K562 (cell line): ENCODE measurements at regions not wholly inside any gene's neighbourhood (a gene's known extent, or its start where the extent isn't known, plus 50 kb on each side); places are given as distances from the start of the nearest gene placed in this dataset.

ENCODE experiments used
- ATAC-seq: fragments of 200-7000 bp; cut with Tn5 transposase; 3 replicates; pipeline ENCODE4 v1.9.1; 2020; ENCODE audit warnings: moderate library complexity
- BruUV-seq: library from RNA; stranded (reverse); fragments of 400-500 nt; replicated peaks from 2 replicates; lab custom pipeline; 2021; lab: Mats Ljungman, UMichigan
- CTCF ChIA-PET: fragments of 300-600 bp; formaldehyde crosslinking; extraction: SDS; loops from one replicate; lab custom pipeline; 2021; ENCODE audit warnings: low intra/inter-chr PET ratio; lab: Yijun Ruan, JAX
- POLR2A ChIA-PET: fragments of 300-600, 350-650 bp; sonication (Branson Sonifier 250); formaldehyde crosslinking; extraction: SDS; loops from one replicate; lab custom pipeline; 2021; ENCODE audit warnings: antibody characterized with exemption, inconsistent platforms; lab: Yijun Ruan, JAX
- DNase-seq, 4 experiments: peaks; one replicate each; pipeline versions ENCODE4 v3.0.0 to v3.0.0-alpha.2; 2011 to 2018; ENCODE audit warnings: low spot score in 3 of 4, mixed read lengths in 3 of 4; ENCODE audit errors: extremely low read depth in 1 of 4
- FAIRE-seq: peaks from 2 replicates; lab custom pipeline; 2011; peaks lifted over from hg19 to GRCh38; lab: Jason Lieb, UNC
- H2AFZ ChIP-seq: 2 replicates; pipeline ENCODE4 v1.6.0; 2011; ENCODE audit warnings: low read depth, low read length, control low read depth, inconsistent platforms
- H3K27ac ChIP-seq: fragments of 200-600 bp; 3 replicates; pipeline ENCODE4 v1.8.0; 2011; ENCODE audit warnings: low read depth, mild to moderate bottlenecking, control low read depth, inconsistent platforms, low read length, moderate library complexity, mixed read lengths; ENCODE audit errors: extremely low read depth
- H3K27me3 ChIP-seq, 2 experiments: fragments of 300-600 bp in 1 of 2; 2 replicates in 1 of 2; 3 replicates in 1 of 2; pipeline versions ENCODE4 v1.6.0 to v1.8.0; 2011; ENCODE audit warnings: inconsistent platforms in 2 of 2, low read length in 2 of 2, mild to moderate bottlenecking in 1 of 2, mixed read lengths in 1 of 2, moderate library complexity in 1 of 2; ENCODE audit not compliant: control insufficient read depth in 2 of 2, insufficient read depth in 2 of 2
- H3K36me3 ChIP-seq: fragments of 300-600 bp; 3 replicates; pipeline ENCODE4 v1.8.0; 2011; ENCODE audit warnings: mild to moderate bottlenecking, low read length, inconsistent platforms; ENCODE audit not compliant: control insufficient read depth, insufficient read depth
- H3K4me1 ChIP-seq, 2 experiments: fragments of 200-600 bp in 1 of 2; replicated peaks in 1 of 2; 2 replicates in 1 of 2; 3 replicates in 1 of 2; pipeline versions ENCODE4 v1.5.1 to v1.8.0; 2011; ENCODE audit warnings: inconsistent platforms in 2 of 2, low read length in 2 of 2, mild to moderate bottlenecking in 1 of 2, mixed read lengths in 1 of 2, moderate library complexity in 1 of 2; ENCODE audit not compliant: control insufficient read depth in 2 of 2, insufficient read depth in 2 of 2
- H3K4me2 ChIP-seq: 2 replicates; pipeline ENCODE4 v1.6.1; 2011; ENCODE audit warnings: low read length, control low read depth, inconsistent platforms, mixed read lengths; ENCODE audit not compliant: insufficient read depth
- H3K4me3 ChIP-seq: fragments of 200-600 bp; sonication (generic), shearing (Covaris generic); 2 replicates; pipeline ENCODE4 v1.5.1; 2016; ENCODE audit warnings: control low read depth, inconsistent platforms
- H3K79me2 ChIP-seq: fragments of 200-600 bp; 3 replicates; pipeline ENCODE4 v1.8.0; 2011; ENCODE audit warnings: low read length, inconsistent platforms; ENCODE audit not compliant: control insufficient read depth, insufficient read depth
- H3K9ac ChIP-seq, 2 experiments: 2 replicates each; pipeline versions ENCODE4 v1.6.0 to v1.6.1; 2011; ENCODE audit warnings: low read depth in 2 of 2, low read length in 2 of 2, control low read depth in 1 of 2, inconsistent platforms in 1 of 2, mild to moderate bottlenecking in 1 of 2, mixed read lengths in 1 of 2; ENCODE audit not compliant: insufficient read depth in 1 of 2
- H3K9me1 ChIP-seq: one replicate; pipeline ENCODE4 v1.6.0; 2011; ENCODE audit warnings: inconsistent platforms, mild to moderate bottlenecking, low read length, moderate library complexity; ENCODE audit not compliant: control insufficient read depth, insufficient read depth
- H3K9me3 ChIP-seq: replicated peaks from 2 replicates; pipeline ENCODE4 v1.5.1; 2011; ENCODE audit warnings: low read depth, low read length, inconsistent platforms; ENCODE audit not compliant: control insufficient read depth, insufficient read depth
- H4K20me1 ChIP-seq: replicated peaks from 2 replicates; pipeline ENCODE4 v1.6.1; 2011; ENCODE audit warnings: low read length, inconsistent platforms, mixed read lengths; ENCODE audit not compliant: control insufficient read depth, insufficient read depth
- CHD1 ChIP-seq: fragments of 200-600 bp; sonication (generic); IDR thresholded peaks from one replicate; pipeline ENCODE4 v1.6.1; 2012; ENCODE audit warnings: mild to moderate bottlenecking, moderate library complexity, low read length, inconsistent platforms
- FOSL1 ChIP-seq: fragments of 200-800 bp; sonication (Bioruptor generic); conservative IDR thresholded peaks from 2 replicates; pipeline ENCODE4 v1.6.1; 2016; ENCODE audit warnings: missing genetic modification characterization, missing compliant biosample characterization
- HDAC2 ChIP-seq: fragments of 450-650 bp; IDR thresholded peaks from 2 replicates; pipeline ENCODE4 v1.6.1; 2016; ENCODE audit warnings: mild to moderate bottlenecking
- LCOR ChIP-seq: sonication (generic); formaldehyde crosslinking; IDR thresholded peaks from 2 replicates; pipeline ENCODE4 v1.8.0; 2022; ENCODE audit warnings: mild to moderate bottlenecking, missing genetic modification reagents
- NR2C2 ChIP-seq, 2 experiments: fragments of 200-800 bp in 1 of 2; sonication (Bioruptor generic) in 1 of 2; sonication (generic) in 1 of 2; formaldehyde crosslinking in 1 of 2; IDR thresholded peaks; 2 replicates each; pipeline versions ENCODE4 v1.6.1 to v1.8.0; 2016 to 2022; ENCODE audit warnings: mild to moderate bottlenecking in 1 of 2, missing compliant biosample characterization in 1 of 2, missing genetic modification characterization in 1 of 2, missing genetic modification reagents in 1 of 2
- PTTG1 ChIP-seq: fragments of 450-650 bp; IDR thresholded peaks from 2 replicates; pipeline ENCODE4 v1.6.1; 2016; ENCODE audit warnings: low read depth, mild to moderate bottlenecking, missing genetic modification characterization, missing compliant biosample characterization
- RAD51 ChIP-seq: fragments of 450-650 bp; IDR thresholded peaks from 2 replicates; pipeline ENCODE4 v1.7.1; 2016; ENCODE audit warnings: low read depth, mild to moderate bottlenecking, borderline replicate concordance
- RFX7 ChIP-seq: fragments of 250-450 bp; sonication (Bioruptor Pico); IDR thresholded peaks from 2 replicates; pipeline ENCODE4 v1.5.1; 2021; ENCODE audit warnings: mild to moderate bottlenecking
- SRSF7 ChIP-seq: fragments of 200-400 bp; formaldehyde crosslinking; optimal IDR thresholded peaks from 2 replicates; pipeline ENCODE3; 2017; ENCODE audit warnings: mild to moderate bottlenecking, low read depth, low read length
- ZBTB1 ChIP-seq: sonication (generic); formaldehyde crosslinking; IDR thresholded peaks from 2 replicates; pipeline ENCODE4 v1.8.1; 2023; ENCODE audit warnings: missing genetic modification reagents, low read depth, mild to moderate bottlenecking, borderline replicate concordance
- ZKSCAN3 ChIP-seq: fragments of 250-450 bp; sonication (Bioruptor Pico); IDR thresholded peaks from 2 replicates; pipeline ENCODE4 v1.4.0; 2020
- ZNF57 ChIP-seq: fragments of 450-650 bp; formaldehyde crosslinking; IDR thresholded peaks from 2 replicates; pipeline ENCODE4 v1.4.0; 2020; ENCODE audit warnings: mild to moderate bottlenecking, moderate library complexity
- WGBS: fragments of 100-300 bp; shearing (Covaris generic); methylation state at CpG from one replicate; pipeline ENCODE4 v1.1.6; 2016; ENCODE audit warnings: low coverage, mixed read lengths; ENCODE audit not compliant: insufficient coverage; ENCODE audit errors: missing lambda C conversion rate; 5-methylcytosine and 5-hydroxymethylcytosine counted together
- in situ Hi-C: fragments of 300-500 bp; cut with MboI; formaldehyde crosslinking; loops from 4 replicates; pipeline ENCODE4 v1.15.0; 2018; ENCODE audit warnings: inconsistent platforms, mixed read lengths
- intact Hi-C: fragments of 100-400 bp; cut with micrococcal nuclease; formaldehyde crosslinking; loops from 2 replicates; pipeline ENCODE4 v1.14.2; 2022
- TF ChIP-seq, protein P1 (sequence below): sonication (generic); formaldehyde crosslinking; IDR thresholded peaks from 2 replicates; pipeline ENCODE4 v1.8.1; 2022; ENCODE audit warnings: missing genetic modification reagents
- TF ChIP-seq, protein P2 (sequence below): fragments of 250-450 bp; sonication (Bioruptor Pico); IDR thresholded peaks from 2 replicates; pipeline ENCODE4 v1.5.0; 2021

DNA sequence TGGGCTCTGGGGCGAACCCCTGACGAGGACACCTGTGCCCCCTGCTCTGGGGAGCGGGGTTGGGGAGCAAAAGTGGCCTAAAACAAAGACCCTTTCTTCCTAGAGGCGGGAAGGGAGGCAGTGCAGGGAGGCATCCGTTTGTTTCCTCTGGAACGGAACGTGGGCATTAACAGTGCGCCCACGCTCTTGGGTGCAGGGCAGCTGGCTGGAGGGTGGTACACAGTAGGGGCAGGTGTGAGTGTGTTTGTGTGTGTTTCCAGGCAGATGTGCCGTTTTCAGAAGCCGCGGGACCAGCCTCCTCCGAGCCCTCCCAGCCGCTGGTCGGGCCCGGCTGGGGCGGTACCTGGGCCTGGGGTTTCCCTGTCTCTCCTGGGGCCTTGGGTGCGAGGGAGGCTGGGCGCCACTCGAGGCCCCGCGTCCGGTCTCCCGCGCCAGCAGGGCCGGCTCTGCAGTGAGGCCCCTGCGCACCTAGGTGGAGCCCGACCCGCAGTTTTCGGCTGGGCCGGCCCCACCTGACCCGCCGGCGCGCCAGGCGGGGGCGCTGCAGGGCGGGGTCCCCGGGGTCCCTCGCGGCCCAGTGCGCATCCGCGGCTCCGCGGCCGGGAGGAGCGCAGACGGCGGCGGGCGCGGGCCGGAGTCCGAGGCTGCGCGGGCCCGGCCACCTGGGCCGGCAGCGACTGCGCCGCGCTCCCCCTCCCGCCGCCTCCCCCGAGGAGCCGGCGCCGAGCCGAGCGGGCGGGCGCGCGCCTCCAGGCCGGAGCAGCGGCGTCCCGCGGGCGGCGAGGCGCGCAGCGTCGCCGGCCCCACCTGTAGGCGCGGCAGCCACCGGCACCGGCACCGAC is 1252.7 kb downstream of the BRD1 start:
- Histone ChIP-seq H3K27me3 (no peaks in the 10 kb centered on the region; a peak in 1 of 5 replicates), H3K4me2 (no peak overlapping the region)
- TF ChIP-seq SRSF7 (no peak), ZBTB1 (CRISPR knock-in tag) (no peak), RFX7 (CRISPR knock-in tag) (no peak)
- TF ChIP-seq, all 486 proteins: peak for 0
- Histone ChIP-seq H3K9me1 (no peaks in the 10 kb centered on the region), H2AFZ (no peak overlapping the region), H3K79me2 (no peaks in the 10 kb centered on the region), H3K9ac (no peak overlapping the region), H4K20me1 (no peaks in the 10 kb centered on the region), H3K27ac (no peak overlapping the region), H3K4me1 (no peaks in the 10 kb centered on the region), H3K4me3 (no peak overlapping the region), H3K36me3 (no peaks in the 10 kb centered on the region), H3K9me3 (no peaks in the 10 kb centered on the region)
- no peak for DNase-seq
- intact Hi-C loops = no loop called here
- POLR2A ChIA-PET = no interaction called here
- 36% methylated on average over 7 of the region's 92 CpGs for WGBS
- in situ Hi-C loops = no loop called here
- ATAC-seq = no peak
- CTCF ChIA-PET = no interaction called here
- no TSS peak for BruUV-seq
- no peak for FAIRE-seq

DNA sequence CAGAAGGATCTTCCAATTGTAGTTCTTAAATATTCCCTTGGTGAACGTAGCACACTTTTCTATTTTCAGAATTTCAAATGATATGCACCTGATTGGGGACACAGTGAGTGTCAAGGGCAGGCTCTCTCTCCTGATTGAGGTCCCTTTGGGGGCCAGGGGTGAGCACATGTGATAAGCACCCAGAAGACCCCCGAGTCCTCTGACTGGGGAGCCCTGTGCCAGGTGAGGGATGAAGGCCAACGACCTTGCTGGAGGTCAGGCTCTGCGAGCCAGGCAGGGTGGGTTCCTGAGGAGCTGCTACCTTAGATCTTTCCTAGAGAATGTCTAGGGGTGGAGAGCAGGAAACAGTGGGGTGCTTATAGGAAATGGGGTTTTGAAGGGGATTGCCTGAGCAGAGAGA is 1253.9 kb downstream of the BRD1 start:
- Histone ChIP-seq H3K9me1 (no peaks in the 10 kb centered on the region), H3K9ac (no peak overlapping the region), H3K4me2 (no peak overlapping the region), H3K9me3 (no peaks in the 10 kb centered on the region), H2AFZ (no peak overlapping the region), H3K4me1 (no peaks in the 10 kb centered on the region), H3K79me2 (no peaks in the 10 kb centered on the region), H3K27me3 (no peaks in the 10 kb centered on the region), H3K27ac (no peak overlapping the region), H3K4me3 (no peak overlapping the region), H3K36me3 (no peaks in the 10 kb centered on the region), H4K20me1 (no peaks in the 10 kb centered on the region)
- no peak for DNase-seq
- no TSS peak for BruUV-seq
- no peak for ATAC-seq
- intact Hi-C loops (no loop called here), in situ Hi-C loops (no loop called here)
- FAIRE-seq = no peak
- 9% methylated on average over 1 of the region's 4 CpGs for WGBS
- POLR2A ChIA-PET = no interaction called here
- CTCF ChIA-PET = no interaction called here
- TF ChIP-seq RAD51 (no peak), PTTG1 (tag) (no peak), LCOR (CRISPR knock-in tag) (no peak), FOSL1 (tag) (no peak), ZKSCAN3 (no peak), CHD1 (no peak), ZNF57 (no peak), NR2C2 (CRISPR knock-in tag; IDR thresholded peaks at IDR 0.05) (no peak), NR2C2 (tag; IDR thresholded peaks at IDR 0.05) (no peak), HDAC2 (no peak)
- TF ChIP-seq, protein P1, sequence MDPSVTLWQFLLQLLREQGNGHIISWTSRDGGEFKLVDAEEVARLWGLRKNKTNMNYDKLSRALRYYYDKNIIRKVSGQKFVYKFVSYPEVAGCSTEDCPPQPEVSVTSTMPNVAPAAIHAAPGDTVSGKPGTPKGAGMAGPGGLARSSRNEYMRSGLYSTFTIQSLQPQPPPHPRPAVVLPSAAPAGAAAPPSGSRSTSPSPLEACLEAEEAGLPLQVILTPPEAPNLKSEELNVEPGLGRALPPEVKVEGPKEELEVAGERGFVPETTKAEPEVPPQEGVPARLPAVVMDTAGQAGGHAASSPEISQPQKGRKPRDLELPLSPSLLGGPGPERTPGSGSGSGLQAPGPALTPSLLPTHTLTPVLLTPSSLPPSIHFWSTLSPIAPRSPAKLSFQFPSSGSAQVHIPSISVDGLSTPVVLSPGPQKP (CRISPR knock-in tag) = no peak
- TF ChIP-seq, protein P2, sequence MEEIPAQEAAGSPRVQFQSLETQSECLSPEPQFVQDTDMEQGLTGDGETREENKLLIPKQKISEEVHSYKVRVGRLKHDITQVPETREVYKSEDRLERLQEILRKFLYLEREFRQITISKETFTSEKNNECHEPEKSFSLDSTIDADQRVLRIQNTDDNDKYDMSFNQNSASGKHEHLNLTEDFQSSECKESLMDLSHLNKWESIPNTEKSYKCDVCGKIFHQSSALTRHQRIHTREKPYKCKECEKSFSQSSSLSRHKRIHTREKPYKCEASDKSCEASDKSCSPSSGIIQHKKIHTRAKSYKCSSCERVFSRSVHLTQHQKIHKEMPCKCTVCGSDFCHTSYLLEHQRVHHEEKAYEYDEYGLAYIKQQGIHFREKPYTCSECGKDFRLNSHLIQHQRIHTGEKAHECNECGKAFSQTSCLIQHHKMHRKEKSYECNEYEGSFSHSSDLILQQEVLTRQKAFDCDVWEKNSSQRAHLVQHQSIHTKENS (CRISPR knock-in tag) = no peak
